GM23338 (cell line): ENCODE measurements at regions not wholly inside any gene's neighbourhood (a gene's known extent, or its start where the extent isn't known, plus 50 kb on each side); places are given as distances from the start of the nearest gene placed in this dataset.

Experiments
- ATAC-seq: fragments of 200-7000 bp; cut with Tn5 transposase; 3 replicates; pipeline ENCODE4 v1.9.1; 2020
- DNase-seq: peaks from one replicate; pipeline ENCODE4 v3.0.0-alpha.2; 2015; ENCODE audit warnings: low spot score
- H2AFZ ChIP-seq: fragments of 200-600 bp; sonication (generic); 2 replicates; pipeline ENCODE4 v1.8.0; 2016; ENCODE audit warnings: antibody characterized with exemption, mild to moderate bottlenecking, moderate library complexity
- H3F3A ChIP-seq: fragments of 200-600 bp; sonication (generic); replicated peaks from 2 replicates; pipeline ENCODE4 v1.8.0; 2017; ENCODE audit warnings: antibody characterized with exemption, mixed run types, low read depth
- H3K27ac ChIP-seq: fragments of 200-600 bp; sonication (generic); 2 replicates; pipeline ENCODE4 v1.6.1; 2016; ENCODE audit warnings: low read depth
- H3K27me3 ChIP-seq: fragments of 200-600 bp; sonication (generic); 2 replicates; pipeline ENCODE4 v1.8.0; 2016; ENCODE audit warnings: mild to moderate bottlenecking, mixed run types, moderate library complexity; ENCODE audit not compliant: insufficient read depth
- H3K36me3 ChIP-seq: fragments of 200-600 bp; sonication (generic); 2 replicates; pipeline ENCODE4 v1.8.0; 2016; ENCODE audit warnings: mild to moderate bottlenecking; ENCODE audit not compliant: insufficient read depth
- H3K4me1 ChIP-seq: fragments of 200-600 bp; sonication (generic); 2 replicates; pipeline ENCODE4 v1.8.0; 2016; ENCODE audit warnings: mild to moderate bottlenecking, moderate library complexity; ENCODE audit not compliant: insufficient read depth
- H3K4me2 ChIP-seq: fragments of 200-600 bp; sonication (generic); 2 replicates; pipeline ENCODE4 v1.7.1; 2017; ENCODE audit warnings: mixed run types
- H3K4me3 ChIP-seq: fragments of 200-600 bp; sonication (generic); 2 replicates; pipeline ENCODE4 v1.6.1; 2016; ENCODE audit warnings: mixed run types
- H3K79me2 ChIP-seq: fragments of 200-600 bp; sonication (generic); replicated peaks from 2 replicates; pipeline ENCODE4 v1.8.0; 2017; ENCODE audit warnings: mild to moderate bottlenecking; ENCODE audit not compliant: insufficient read depth
- H3K9me2 ChIP-seq: fragments of 200-600 bp; sonication (generic); 2 replicates; pipeline ENCODE4 v1.8.0; 2017; ENCODE audit not compliant: insufficient read depth
- H4K20me1 ChIP-seq: fragments of 200-600 bp; sonication (generic); replicated peaks from 2 replicates; pipeline ENCODE4 v1.8.0; 2017; ENCODE audit warnings: mild to moderate bottlenecking; ENCODE audit not compliant: insufficient read depth
- H3K27ac Mint-ChIP-seq: 2 replicates; pipeline ENCODE4 v1.8.0; 2020; ENCODE audit warnings: inconsistent platforms, mild to moderate bottlenecking, moderate library complexity, mixed read lengths
- H3K27me3 Mint-ChIP-seq: 3 replicates; pipeline ENCODE4 v1.8.0; 2022; ENCODE audit warnings: low read depth, mild to moderate bottlenecking, moderate library complexity, mixed read lengths, inconsistent platforms; ENCODE audit not compliant: insufficient read depth, poor library complexity
- H3K36me3 Mint-ChIP-seq: 3 replicates; pipeline ENCODE4 v1.8.0; 2021; ENCODE audit warnings: low read depth, mild to moderate bottlenecking, inconsistent platforms, moderate library complexity, mixed read lengths
- H3K4me1 Mint-ChIP-seq: 3 replicates; pipeline ENCODE4 v1.8.0; 2020; ENCODE audit warnings: mild to moderate bottlenecking, inconsistent platforms, mixed read lengths
- H3K4me3 Mint-ChIP-seq: 3 replicates; pipeline ENCODE4 v1.8.0; 2021; ENCODE audit warnings: moderate library complexity, mild to moderate bottlenecking, inconsistent platforms, mixed read lengths
- H3K9me3 Mint-ChIP-seq: 3 replicates; pipeline ENCODE4 v1.8.0; 2020; ENCODE audit warnings: moderate library complexity, mild to moderate bottlenecking, inconsistent platforms, mixed read lengths
- CREB1 ChIP-seq: fragments of 250-450 bp; sonication (Bioruptor Pico); IDR thresholded peaks from 2 replicates; pipeline ENCODE4 v1.5.0; 2020; ENCODE audit warnings: low read depth, mild to moderate bottlenecking, moderate library complexity
- EZH2 ChIP-seq: fragments of 200-600 bp; sonication (generic); IDR thresholded peaks from one replicate; pipeline ENCODE4 v1.8.0; 2017; ENCODE audit warnings: antibody characterized with exemption, mild to moderate bottlenecking, low read depth; ENCODE audit not compliant: unreplicated experiment
- EZH2phosphoT487 ChIP-seq: fragments of 200-600 bp; sonication (generic); IDR thresholded peaks from one replicate; pipeline ENCODE4 v1.8.1; 2018; ENCODE audit warnings: antibody characterized with exemption; ENCODE audit not compliant: unreplicated experiment
- JUNB ChIP-seq: IDR thresholded peaks from one replicate; pipeline ENCODE4 v1.6.1; 2016; ENCODE audit warnings: antibody characterized with exemption; ENCODE audit not compliant: unreplicated experiment
- NANOG ChIP-seq: IDR thresholded peaks from 2 replicates; pipeline ENCODE4 v1.6.1; 2016; ENCODE audit warnings: antibody characterized with exemption, borderline replicate concordance
- POLR2AphosphoS5 ChIP-seq: IDR thresholded peaks from 2 replicates; pipeline ENCODE4 v1.6.1; 2016; ENCODE audit warnings: antibody characterized with exemption, low read depth
- STAT1 ChIP-seq: IDR thresholded peaks from one replicate; pipeline ENCODE4 v1.6.1; 2016; ENCODE audit warnings: antibody characterized with exemption; ENCODE audit not compliant: unreplicated experiment
- ZNF114 ChIP-seq: fragments of 250-450 bp; sonication (Bioruptor Pico); IDR thresholded peaks from 2 replicates; pipeline ENCODE4 v1.5.0; 2020; ENCODE audit warnings: mild to moderate bottlenecking, moderate library complexity
- ZNF331 ChIP-seq: fragments of 250-450 bp; sonication (Bioruptor Pico); IDR thresholded peaks from 2 replicates; pipeline ENCODE4 v1.5.0; 2020; ENCODE audit warnings: low read depth, mild to moderate bottlenecking, moderate library complexity
- TF ChIP-seq, protein P1 (sequence below), 2 experiments: fragments of 200-600 bp in 1 of 2; sonication (generic) in 1 of 2; conservative IDR thresholded peaks; 2 replicates each; pipeline versions ENCODE4 v1.5.1 to v1.6.1; 2016 to 2017; ENCODE audit warnings: antibody characterized with exemption in 2 of 2, low read depth in 2 of 2, mild to moderate bottlenecking in 2 of 2, moderate library complexity in 1 of 2
- TF ChIP-seq, protein P2 (sequence below): IDR thresholded peaks from one replicate; pipeline ENCODE4 v1.6.1; 2018; ENCODE audit warnings: antibody characterized with exemption; ENCODE audit not compliant: unreplicated experiment
- TF ChIP-seq, protein P3 (sequence below): fragments of 250-450 bp; sonication (Bioruptor Pico); IDR thresholded peaks from 2 replicates; pipeline ENCODE4 v1.5.0; 2020; ENCODE audit warnings: mild to moderate bottlenecking, moderate library complexity

DNA sequence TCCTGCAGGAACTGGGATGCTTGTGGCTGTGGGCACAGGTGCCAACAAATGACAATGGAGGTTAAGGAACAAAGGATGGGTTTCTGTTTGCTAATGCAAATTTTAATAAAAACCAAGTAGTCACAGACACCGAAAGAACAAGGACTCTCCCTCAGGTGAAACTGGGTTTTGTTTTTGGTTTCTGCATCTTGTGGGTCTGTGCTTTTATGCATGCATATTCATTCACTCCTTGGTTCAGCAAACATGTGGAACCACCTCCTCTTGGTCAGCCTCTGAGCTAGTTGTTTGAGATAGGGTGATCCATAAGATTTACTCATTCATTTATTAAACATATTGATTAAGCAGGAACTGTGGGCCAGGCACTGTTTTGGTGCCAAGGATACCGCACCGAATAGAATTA is 381.9 kb downstream of the CDK5RAP2 start:
- peaks cover 2% of the 10 kb centered on the region; the same call in 1 of the 3 replicates for H3K9me3 Mint-ChIP-seq
- H3K36me3 ChIP-seq = no peaks in the 10 kb centered on the region
- H3K27me3 ChIP-seq = no peaks in the 10 kb centered on the region
- H3K27ac ChIP-seq = no peak overlapping the region
- no peaks in the 10 kb centered on the region for H3K79me2 ChIP-seq
- DNase-seq (no peak), ATAC-seq (no peak)
- H3K4me1 ChIP-seq = no peaks in the 10 kb centered on the region
- peaks cover 2% of the 10 kb centered on the region for H3K27me3 Mint-ChIP-seq
- H4K20me1 ChIP-seq = no peaks in the 10 kb centered on the region
- H3K4me1 Mint-ChIP-seq = peaks cover 5% of the 10 kb centered on the region; the same call in 2 of the 3 replicates
- H3K4me3 Mint-ChIP-seq = no peak overlapping the region
- H3K4me3 ChIP-seq = no peak overlapping the region
- TF ChIP-seq, protein P1, sequence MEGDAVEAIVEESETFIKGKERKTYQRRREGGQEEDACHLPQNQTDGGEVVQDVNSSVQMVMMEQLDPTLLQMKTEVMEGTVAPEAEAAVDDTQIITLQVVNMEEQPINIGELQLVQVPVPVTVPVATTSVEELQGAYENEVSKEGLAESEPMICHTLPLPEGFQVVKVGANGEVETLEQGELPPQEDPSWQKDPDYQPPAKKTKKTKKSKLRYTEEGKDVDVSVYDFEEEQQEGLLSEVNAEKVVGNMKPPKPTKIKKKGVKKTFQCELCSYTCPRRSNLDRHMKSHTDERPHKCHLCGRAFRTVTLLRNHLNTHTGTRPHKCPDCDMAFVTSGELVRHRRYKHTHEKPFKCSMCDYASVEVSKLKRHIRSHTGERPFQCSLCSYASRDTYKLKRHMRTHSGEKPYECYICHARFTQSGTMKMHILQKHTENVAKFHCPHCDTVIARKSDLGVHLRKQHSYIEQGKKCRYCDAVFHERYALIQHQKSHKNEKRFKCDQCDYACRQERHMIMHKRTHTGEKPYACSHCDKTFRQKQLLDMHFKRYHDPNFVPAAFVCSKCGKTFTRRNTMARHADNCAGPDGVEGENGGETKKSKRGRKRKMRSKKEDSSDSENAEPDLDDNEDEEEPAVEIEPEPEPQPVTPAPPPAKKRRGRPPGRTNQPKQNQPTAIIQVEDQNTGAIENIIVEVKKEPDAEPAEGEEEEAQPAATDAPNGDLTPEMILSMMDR (conservative IDR thresholded peaks at IDR 0.05; ENCODE audit: low read depth in 2 of 2) = no peak
- TF ChIP-seq, protein P2, sequence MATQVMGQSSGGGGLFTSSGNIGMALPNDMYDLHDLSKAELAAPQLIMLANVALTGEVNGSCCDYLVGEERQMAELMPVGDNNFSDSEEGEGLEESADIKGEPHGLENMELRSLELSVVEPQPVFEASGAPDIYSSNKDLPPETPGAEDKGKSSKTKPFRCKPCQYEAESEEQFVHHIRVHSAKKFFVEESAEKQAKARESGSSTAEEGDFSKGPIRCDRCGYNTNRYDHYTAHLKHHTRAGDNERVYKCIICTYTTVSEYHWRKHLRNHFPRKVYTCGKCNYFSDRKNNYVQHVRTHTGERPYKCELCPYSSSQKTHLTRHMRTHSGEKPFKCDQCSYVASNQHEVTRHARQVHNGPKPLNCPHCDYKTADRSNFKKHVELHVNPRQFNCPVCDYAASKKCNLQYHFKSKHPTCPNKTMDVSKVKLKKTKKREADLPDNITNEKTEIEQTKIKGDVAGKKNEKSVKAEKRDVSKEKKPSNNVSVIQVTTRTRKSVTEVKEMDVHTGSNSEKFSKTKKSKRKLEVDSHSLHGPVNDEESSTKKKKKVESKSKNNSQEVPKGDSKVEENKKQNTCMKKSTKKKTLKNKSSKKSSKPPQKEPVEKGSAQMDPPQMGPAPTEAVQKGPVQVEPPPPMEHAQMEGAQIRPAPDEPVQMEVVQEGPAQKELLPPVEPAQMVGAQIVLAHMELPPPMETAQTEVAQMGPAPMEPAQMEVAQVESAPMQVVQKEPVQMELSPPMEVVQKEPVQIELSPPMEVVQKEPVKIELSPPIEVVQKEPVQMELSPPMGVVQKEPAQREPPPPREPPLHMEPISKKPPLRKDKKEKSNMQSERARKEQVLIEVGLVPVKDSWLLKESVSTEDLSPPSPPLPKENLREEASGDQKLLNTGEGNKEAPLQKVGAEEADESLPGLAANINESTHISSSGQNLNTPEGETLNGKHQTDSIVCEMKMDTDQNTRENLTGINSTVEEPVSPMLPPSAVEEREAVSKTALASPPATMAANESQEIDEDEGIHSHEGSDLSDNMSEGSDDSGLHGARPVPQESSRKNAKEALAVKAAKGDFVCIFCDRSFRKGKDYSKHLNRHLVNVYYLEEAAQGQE = no peak
- no peak for TF ChIP-seq STAT1
- TF ChIP-seq ZNF331 (CRISPR knock-in tag) = no peak
- no peak for TF ChIP-seq CREB1
- no peak for TF ChIP-seq ZNF114 (CRISPR knock-in tag)
- TF ChIP-seq EZH2phosphoT487 = no peak
- TF ChIP-seq JUNB = no peak
- TF ChIP-seq, protein P3, sequence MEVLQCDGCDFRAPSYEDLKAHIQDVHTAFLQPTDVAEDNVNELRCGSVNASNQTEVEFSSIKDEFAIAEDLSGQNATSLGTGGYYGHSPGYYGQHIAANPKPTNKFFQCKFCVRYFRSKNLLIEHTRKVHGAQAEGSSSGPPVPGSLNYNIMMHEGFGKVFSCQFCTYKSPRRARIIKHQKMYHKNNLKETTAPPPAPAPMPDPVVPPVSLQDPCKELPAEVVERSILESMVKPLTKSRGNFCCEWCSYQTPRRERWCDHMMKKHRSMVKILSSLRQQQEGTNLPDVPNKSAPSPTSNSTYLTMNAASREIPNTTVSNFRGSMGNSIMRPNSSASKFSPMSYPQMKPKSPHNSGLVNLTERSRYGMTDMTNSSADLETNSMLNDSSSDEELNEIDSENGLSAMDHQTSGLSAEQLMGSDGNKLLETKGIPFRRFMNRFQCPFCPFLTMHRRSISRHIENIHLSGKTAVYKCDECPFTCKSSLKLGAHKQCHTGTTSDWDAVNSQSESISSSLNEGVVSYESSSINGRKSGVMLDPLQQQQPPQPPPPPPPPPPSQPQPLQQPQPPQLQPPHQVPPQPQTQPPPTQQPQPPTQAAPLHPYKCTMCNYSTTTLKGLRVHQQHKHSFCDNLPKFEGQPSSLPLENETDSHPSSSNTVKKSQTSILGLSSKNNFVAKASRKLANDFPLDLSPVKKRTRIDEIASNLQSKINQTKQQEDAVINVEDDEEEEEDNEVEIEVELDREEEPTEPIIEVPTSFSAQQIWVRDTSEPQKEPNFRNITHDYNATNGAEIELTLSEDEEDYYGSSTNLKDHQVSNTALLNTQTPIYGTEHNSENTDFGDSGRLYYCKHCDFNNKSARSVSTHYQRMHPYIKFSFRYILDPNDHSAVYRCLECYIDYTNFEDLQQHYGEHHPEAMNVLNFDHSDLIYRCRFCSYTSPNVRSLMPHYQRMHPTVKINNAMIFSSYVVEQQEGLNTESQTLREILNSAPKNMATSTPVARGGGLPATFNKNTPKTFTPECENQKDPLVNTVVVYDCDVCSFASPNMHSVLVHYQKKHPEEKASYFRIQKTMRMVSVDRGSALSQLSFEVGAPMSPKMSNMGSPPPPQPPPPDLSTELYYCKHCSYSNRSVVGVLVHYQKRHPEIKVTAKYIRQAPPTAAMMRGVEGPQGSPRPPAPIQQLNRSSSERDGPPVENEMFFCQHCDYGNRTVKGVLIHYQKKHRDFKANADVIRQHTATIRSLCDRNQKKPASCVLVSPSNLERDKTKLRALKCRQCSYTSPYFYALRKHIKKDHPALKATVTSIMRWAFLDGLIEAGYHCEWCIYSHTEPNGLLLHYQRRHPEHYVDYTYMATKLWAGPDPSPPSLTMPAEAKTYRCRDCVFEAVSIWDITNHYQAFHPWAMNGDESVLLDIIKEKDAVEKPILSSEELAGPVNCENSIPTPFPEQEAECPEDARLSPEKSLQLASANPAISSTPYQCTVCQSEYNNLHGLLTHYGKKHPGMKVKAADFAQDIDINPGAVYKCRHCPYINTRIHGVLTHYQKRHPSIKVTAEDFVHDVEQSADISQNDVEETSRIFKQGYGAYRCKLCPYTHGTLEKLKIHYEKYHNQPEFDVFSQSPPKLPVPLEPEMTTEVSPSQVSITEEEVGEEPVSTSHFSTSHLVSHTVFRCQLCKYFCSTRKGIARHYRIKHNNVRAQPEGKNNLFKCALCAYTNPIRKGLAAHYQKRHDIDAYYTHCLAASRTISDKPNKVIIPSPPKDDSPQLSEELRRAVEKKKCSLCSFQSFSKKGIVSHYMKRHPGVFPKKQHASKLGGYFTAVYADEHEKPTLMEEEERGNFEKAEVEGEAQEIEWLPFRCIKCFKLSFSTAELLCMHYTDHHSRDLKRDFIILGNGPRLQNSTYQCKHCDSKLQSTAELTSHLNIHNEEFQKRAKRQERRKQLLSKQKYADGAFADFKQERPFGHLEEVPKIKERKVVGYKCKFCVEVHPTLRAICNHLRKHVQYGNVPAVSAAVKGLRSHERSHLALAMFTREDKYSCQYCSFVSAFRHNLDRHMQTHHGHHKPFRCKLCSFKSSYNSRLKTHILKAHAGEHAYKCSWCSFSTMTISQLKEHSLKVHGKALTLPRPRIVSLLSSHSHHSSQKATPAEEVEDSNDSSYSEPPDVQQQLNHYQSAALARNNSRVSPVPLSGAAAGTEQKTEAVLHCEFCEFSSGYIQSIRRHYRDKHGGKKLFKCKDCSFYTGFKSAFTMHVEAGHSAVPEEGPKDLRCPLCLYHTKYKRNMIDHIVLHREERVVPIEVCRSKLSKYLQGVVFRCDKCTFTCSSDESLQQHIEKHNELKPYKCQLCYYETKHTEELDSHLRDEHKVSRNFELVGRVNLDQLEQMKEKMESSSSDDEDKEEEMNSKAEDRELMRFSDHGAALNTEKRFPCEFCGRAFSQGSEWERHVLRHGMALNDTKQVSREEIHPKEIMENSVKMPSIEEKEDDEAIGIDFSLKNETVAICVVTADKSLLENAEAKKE = no peak
- TF ChIP-seq POLR2AphosphoS5 = no peak
- TF ChIP-seq EZH2 = no peak
- TF ChIP-seq NANOG = no peak
- no peaks in the 10 kb centered on the region for H3K36me3 Mint-ChIP-seq
- H3K9me2 ChIP-seq = 0 out of 2 replicates have a peak, but pooled peaks cover 3% of the 10 kb centered on the region
- H3F3A ChIP-seq = no peaks in the 10 kb centered on the region
- H3K27ac Mint-ChIP-seq = 0 out of 2 replicates have a peak overlapping the region, but pooled peaks have one; percentile 67
- H2AFZ ChIP-seq = no peak overlapping the region; the same call in 1 of the 2 replicates
- H3K4me2 ChIP-seq = no peak overlapping the region
